Mammary epithelial cell (primary cell): ENCODE measurements at regions not wholly inside any gene's neighbourhood (a gene's known extent, or its start where the extent isn't known, plus 50 kb on each side); places are given as distances from the start of the nearest gene placed in this dataset.

Experiments used
- CTCF ChIP-seq, 2 donors: IDR thresholded peaks in 1 of 2; conservative IDR thresholded peaks in 1 of 2; 2 replicates each; pipeline ENCODE4 v1.5.1; 2011 to 2012; ENCODE audit warnings: inconsistent platforms in 2 of 2, low read length in 2 of 2, mild to moderate bottlenecking in 2 of 2, control low read depth in 1 of 2, low read depth in 1 of 2; ENCODE audit not compliant: insufficient read depth in 1 of 2; ENCODE audit errors: extremely low read depth in 1 of 2
- EZH2 ChIP-seq: IDR thresholded peaks from 2 replicates; pipeline ENCODE4 v1.6.1; 2012; ENCODE audit warnings: low read length, inconsistent platforms, borderline replicate concordance

- peak in 1 of 2 donors; percentile 17 for TF ChIP-seq CTCF (conservative IDR thresholded peaks at IDR 0.05 in 1 of 2, IDR thresholded peaks at IDR 0.05 in 1 of 2; ENCODE audit: extremely low read depth in 1 of 2, insufficient read depth in 1 of 2, low read depth in 1 of 2, low read length in 2 of 2)
- TF ChIP-seq EZH2 = no peak
These were observed 131.6 kb downstream of the OGFRL1 start for GRCh38 chr6:71420095-71420692.
